ENCODE measurements at regions not wholly inside any gene's neighbourhood (a gene's known extent, or its start where the extent isn't known, plus 50 kb on each side); places are given as distances from the start of the nearest gene placed in this dataset.

GRCh38 chr3:59482684-59483083, 432.9 kb upstream of the CFAP20DC start:
- TF ChIP-seq SIN3A (IDR thresholded peaks at IDR 0.05; ENCODE audit: borderline replicate concordance, insufficient read depth, low read length) (no peak), TAF1 (IDR thresholded peaks at IDR 0.05; ENCODE audit: borderline replicate concordance, insufficient read depth, low read length) (no peak), FOXP2 (optimal IDR thresholded peaks at IDR 0.05; ENCODE audit: borderline replicate concordance, extremely low read depth, extremely low read length, insufficient read depth) (no peak), POLR2AphosphoS5 (IDR thresholded peaks at IDR 0.05; ENCODE audit: low read depth, low read length) (no peak)
- TF ChIP-seq, protein P1, sequence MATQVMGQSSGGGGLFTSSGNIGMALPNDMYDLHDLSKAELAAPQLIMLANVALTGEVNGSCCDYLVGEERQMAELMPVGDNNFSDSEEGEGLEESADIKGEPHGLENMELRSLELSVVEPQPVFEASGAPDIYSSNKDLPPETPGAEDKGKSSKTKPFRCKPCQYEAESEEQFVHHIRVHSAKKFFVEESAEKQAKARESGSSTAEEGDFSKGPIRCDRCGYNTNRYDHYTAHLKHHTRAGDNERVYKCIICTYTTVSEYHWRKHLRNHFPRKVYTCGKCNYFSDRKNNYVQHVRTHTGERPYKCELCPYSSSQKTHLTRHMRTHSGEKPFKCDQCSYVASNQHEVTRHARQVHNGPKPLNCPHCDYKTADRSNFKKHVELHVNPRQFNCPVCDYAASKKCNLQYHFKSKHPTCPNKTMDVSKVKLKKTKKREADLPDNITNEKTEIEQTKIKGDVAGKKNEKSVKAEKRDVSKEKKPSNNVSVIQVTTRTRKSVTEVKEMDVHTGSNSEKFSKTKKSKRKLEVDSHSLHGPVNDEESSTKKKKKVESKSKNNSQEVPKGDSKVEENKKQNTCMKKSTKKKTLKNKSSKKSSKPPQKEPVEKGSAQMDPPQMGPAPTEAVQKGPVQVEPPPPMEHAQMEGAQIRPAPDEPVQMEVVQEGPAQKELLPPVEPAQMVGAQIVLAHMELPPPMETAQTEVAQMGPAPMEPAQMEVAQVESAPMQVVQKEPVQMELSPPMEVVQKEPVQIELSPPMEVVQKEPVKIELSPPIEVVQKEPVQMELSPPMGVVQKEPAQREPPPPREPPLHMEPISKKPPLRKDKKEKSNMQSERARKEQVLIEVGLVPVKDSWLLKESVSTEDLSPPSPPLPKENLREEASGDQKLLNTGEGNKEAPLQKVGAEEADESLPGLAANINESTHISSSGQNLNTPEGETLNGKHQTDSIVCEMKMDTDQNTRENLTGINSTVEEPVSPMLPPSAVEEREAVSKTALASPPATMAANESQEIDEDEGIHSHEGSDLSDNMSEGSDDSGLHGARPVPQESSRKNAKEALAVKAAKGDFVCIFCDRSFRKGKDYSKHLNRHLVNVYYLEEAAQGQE (IDR thresholded peaks at IDR 0.05; ENCODE audit: insufficient read depth in 1 of 2, low read depth in 2 of 2, low read length in 2 of 2): no peak
